GM23338 (cell line): ENCODE measurements at regions not wholly inside any gene's neighbourhood (a gene's known extent, or its start where the extent isn't known, plus 50 kb on each side); places are given as distances from the start of the nearest gene placed in this dataset.
"Not testable (repeated sequence)": the region's sequence is repeated elsewhere in the genome, so short reads cannot be mapped to it uniquely, and the experiment has no call there.

Experiments used
- CTCF ChIP-seq, 2 experiments: fragments of 200-600 bp in 1 of 2; sonication (generic) in 1 of 2; conservative IDR thresholded peaks; 2 replicates each; pipeline versions ENCODE4 v1.5.1 to v1.6.1; 2016 to 2017; ENCODE audit warnings: antibody characterized with exemption in 2 of 2, low read depth in 2 of 2, mild to moderate bottlenecking in 2 of 2, moderate library complexity in 1 of 2
- EZH2 ChIP-seq: fragments of 200-600 bp; sonication (generic); IDR thresholded peaks from one replicate; pipeline ENCODE4 v1.8.0; 2017; ENCODE audit warnings: antibody characterized with exemption, mild to moderate bottlenecking, low read depth; ENCODE audit not compliant: unreplicated experiment
- ZNF331 ChIP-seq: fragments of 250-450 bp; sonication (Bioruptor Pico); IDR thresholded peaks from 2 replicates; pipeline ENCODE4 v1.5.0; 2020; ENCODE audit warnings: low read depth, mild to moderate bottlenecking, moderate library complexity
- TF ChIP-seq, protein P1 (sequence below): IDR thresholded peaks from 2 replicates; pipeline ENCODE4 v1.6.1; 2016; ENCODE audit warnings: antibody characterized with exemption

DNA sequence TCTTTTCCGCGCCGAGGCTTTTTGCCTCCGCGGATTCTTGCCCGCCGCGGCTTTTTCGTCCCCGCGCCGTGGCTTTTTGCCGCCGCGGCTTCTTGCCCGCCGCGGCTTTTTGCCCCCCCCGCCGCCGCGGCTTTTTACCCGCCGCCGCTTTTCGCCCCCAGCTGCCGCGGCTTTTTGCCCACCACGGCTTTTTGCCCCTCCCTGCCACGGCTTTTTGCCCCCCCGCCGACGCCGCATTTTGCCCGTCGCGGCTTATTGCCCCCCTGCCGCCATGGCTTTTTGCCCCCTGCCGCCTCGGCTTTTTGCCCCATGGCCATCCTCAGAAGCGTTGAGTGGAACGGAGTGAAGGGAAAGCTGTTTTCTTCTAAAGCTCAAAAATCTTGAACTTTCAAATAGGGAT is 4955.5 kb upstream of the OR11H1 start:
- TF ChIP-seq CTCF (conservative IDR thresholded peaks at IDR 0.05; ENCODE audit: low read depth in 2 of 2); EZH2; ZNF331 (CRISPR knock-in tag): not testable (repeated sequence)
- TF ChIP-seq, protein P1, sequence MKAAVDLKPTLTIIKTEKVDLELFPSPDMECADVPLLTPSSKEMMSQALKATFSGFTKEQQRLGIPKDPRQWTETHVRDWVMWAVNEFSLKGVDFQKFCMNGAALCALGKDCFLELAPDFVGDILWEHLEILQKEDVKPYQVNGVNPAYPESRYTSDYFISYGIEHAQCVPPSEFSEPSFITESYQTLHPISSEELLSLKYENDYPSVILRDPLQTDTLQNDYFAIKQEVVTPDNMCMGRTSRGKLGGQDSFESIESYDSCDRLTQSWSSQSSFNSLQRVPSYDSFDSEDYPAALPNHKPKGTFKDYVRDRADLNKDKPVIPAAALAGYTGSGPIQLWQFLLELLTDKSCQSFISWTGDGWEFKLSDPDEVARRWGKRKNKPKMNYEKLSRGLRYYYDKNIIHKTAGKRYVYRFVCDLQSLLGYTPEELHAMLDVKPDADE = not testable (repeated sequence)
